Lower leg skin (tissue), 4 donors: ENCODE measurements at regions not wholly inside any gene's neighbourhood (a gene's known extent, or its start where the extent isn't known, plus 50 kb on each side); places are given as distances from the start of the nearest gene placed in this dataset.

Experiments used
- DNase-seq, 2 donors: peaks; one replicate each; pipeline ENCODE4 v3.0.0-alpha.2; 2019; ENCODE audit warnings: low spot score in 2 of 2
- H3K4me3 ChIP-seq: fragments of 200-600 bp; sonication (generic); 2 replicates; pipeline ENCODE4 v1.5.1; 2017; ENCODE audit warnings: mild to moderate bottlenecking, low read depth; ENCODE audit not compliant: poor library complexity, severe bottlenecking
- CTCF ChIP-seq, 3 donors: fragments of 450-650 bp; IDR thresholded peaks; one replicate each; pipeline ENCODE4 v1.5.1; 2016; ENCODE audit warnings: antibody characterized with exemption in 3 of 3, mild to moderate bottlenecking in 3 of 3, moderate library complexity in 2 of 3
- POLR2A ChIP-seq, 2 donors: fragments of 450-650 bp; IDR thresholded peaks; one replicate each; pipeline ENCODE4 v1.6.1; 2016 to 2017; ENCODE audit warnings: antibody characterized with exemption in 2 of 2, mild to moderate bottlenecking in 1 of 2, moderate library complexity in 1 of 2
- WGBS, 2 donors: methylation state at CpG; one replicate each; pipeline ENCODE4 v1.1.5; 2018; 5-methylcytosine and 5-hydroxymethylcytosine counted together
- intact Hi-C: fragments of 100-400 bp; cut with DNase I; formaldehyde crosslinking; loops from one replicate; pipeline ENCODE4 v1.15.0; 2023; ENCODE audit warnings: low total_unique reads

- WGBS, 2 donors = 80 to 88% methylated on average over 10 of the region's 10 CpGs
- peak in 1 of 2 donors; percentile 42 for DNase-seq
- intact Hi-C loops = no loop called here
These were observed 56.1 kb upstream of the TRPM1 start for GRCh38 chr15:31157644-31158069.

GRCh38 chr15:31158858-31159569 is 57.5 kb upstream of the TRPM1 start:
- WGBS, 2 donors = 66% methylated on average over 11 of the region's 11 CpGs
- no peak overlapping the region for H3K4me3 ChIP-seq
- TF ChIP-seq POLR2A (IDR thresholded peaks at IDR 0.05) = no peak
- TF ChIP-seq CTCF (IDR thresholded peaks at IDR 0.05) = no peak
- intact Hi-C loops = no loop called here
- peak in 1 of 2 donors; percentile 69 for DNase-seq

More at GRCh38 chr15:31157644-31158069, 56.1 kb upstream of the TRPM1 start:
- H3K4me3 ChIP-seq = no peak overlapping the region
- TF ChIP-seq CTCF (IDR thresholded peaks at IDR 0.05) (no peak), POLR2A (IDR thresholded peaks at IDR 0.05) (no peak)

- DNase-seq = peak in 1 of 2 donors; percentile 72
- intact Hi-C loops = no loop called here
- 86 to 89% methylated on average over 5 to 6 of the region's 6 CpGs for WGBS, 2 donors
- H3K4me3 ChIP-seq = no peak overlapping the region
- TF ChIP-seq POLR2A (IDR thresholded peaks at IDR 0.05) (no peak), CTCF (IDR thresholded peaks at IDR 0.05) (no peak)
These were observed 58.3 kb upstream of the TRPM1 start for GRCh38 chr15:31159837-31160236.

GRCh38 chr15:31160297-31160696 is 58.8 kb upstream of the TRPM1 start:
- no peak overlapping the region for H3K4me3 ChIP-seq
- 83 to 87% methylated on average over 7 of the region's 7 CpGs for WGBS, 2 donors
- TF ChIP-seq POLR2A (IDR thresholded peaks at IDR 0.05) = no peak
- TF ChIP-seq CTCF (IDR thresholded peaks at IDR 0.05) = no peak
- DNase-seq = peak in 1 of 2 donors; percentile 69
- intact Hi-C loops = no loop called here

- 89 to 97% methylated on average over 6 to 25 of the region's 25 CpGs for WGBS, 2 donors
- TF ChIP-seq POLR2A (IDR thresholded peaks at IDR 0.05) = no peak
- no peak for TF ChIP-seq CTCF (IDR thresholded peaks at IDR 0.05)
- no peak overlapping the region for H3K4me3 ChIP-seq
- DNase-seq = peak in 1 of 2 donors; percentile 68
- intact Hi-C loops = no loop called here
These were observed 59.4 kb upstream of the TRPM1 start for GRCh38 chr15:31160740-31161495.
